Panc1 (cell line): ENCODE measurements at regions not wholly inside any gene's neighbourhood (a gene's known extent, or its start where the extent isn't known, plus 50 kb on each side); places are given as distances from the start of the nearest gene placed in this dataset.

Source experiments
- ATAC-seq: fragments of 200-7000 bp; cut with Tn5 transposase; 2 replicates; pipeline ENCODE4 v1.9.1; 2020; ENCODE audit warnings: mild to moderate bottlenecking, moderate library complexity
- BruUV-seq: library from RNA; stranded (reverse); fragments of 400-500 nt; replicated peaks from 2 replicates; lab custom pipeline; 2021; lab: Mats Ljungman, UMichigan
- CTCF ChIA-PET: fragments of 300-600 bp; sonication (Branson Sonifier 250); formaldehyde crosslinking; loops from one replicate; lab custom pipeline; 2022; ENCODE audit warnings: antibody characterized with exemption; lab: Charles Lee
- POLR2A ChIA-PET: fragments of 300-600 bp; sonication (Branson Sonifier 250); formaldehyde crosslinking; loops from one replicate; lab custom pipeline; 2022; ENCODE audit warnings: antibody characterized with exemption; lab: Charles Lee
- DNase-seq: peaks from one replicate; pipeline ENCODE4 v3.0.0-alpha.2; 2010; ENCODE audit warnings: low read depth, low spot score
- H3K27ac ChIP-seq: 2 replicates; pipeline ENCODE4 v1.5.1; 2011; ENCODE audit warnings: mild to moderate bottlenecking, low read length, inconsistent platforms
- H3K27me3 ChIP-seq: fragments of 200-500 bp; sonication (Bioruptor generic); 2 replicates; pipeline ENCODE4 v1.6.0; 2014; ENCODE audit warnings: low read length, inconsistent platforms; ENCODE audit not compliant: control insufficient read depth, insufficient read depth
- H3K36me3 ChIP-seq: fragments of 200-500 bp; sonication (Bioruptor generic); 2 replicates; pipeline ENCODE4 v1.5.1; 2014; ENCODE audit warnings: inconsistent platforms, mild to moderate bottlenecking, low read length, moderate library complexity; ENCODE audit not compliant: control insufficient read depth, insufficient read depth
- H3K4me1 ChIP-seq: 2 replicates; pipeline ENCODE4 v1.5.1; 2011; ENCODE audit warnings: inconsistent platforms, mild to moderate bottlenecking, low read length, moderate library complexity; ENCODE audit not compliant: control insufficient read depth, insufficient read depth
- H3K4me3 ChIP-seq, 2 experiments: 2 replicates each; pipeline ENCODE4 v1.5.1; 2011 to 2012; ENCODE audit warnings: low read depth in 2 of 2, low read length in 2 of 2, mild to moderate bottlenecking in 2 of 2, inconsistent platforms in 1 of 2, moderate library complexity in 1 of 2
- H3K9me3 ChIP-seq: fragments of 200-500 bp; sonication (Bioruptor generic); 2 replicates; pipeline ENCODE4 v1.5.1; 2014; ENCODE audit warnings: low read depth, mild to moderate bottlenecking, inconsistent platforms, low read length, moderate library complexity; ENCODE audit not compliant: control insufficient read depth, insufficient read depth
- CTCF ChIP-seq: fragments of 450-650 bp; IDR thresholded peaks from 2 replicates; pipeline ENCODE4 v1.5.1; 2017; ENCODE audit warnings: mild to moderate bottlenecking
- POLR2AphosphoS5 ChIP-seq: IDR thresholded peaks from 2 replicates; pipeline ENCODE4 v1.6.1; 2012; ENCODE audit warnings: mild to moderate bottlenecking, low read depth, low read length, moderate library complexity
- REST ChIP-seq, 2 experiments: IDR thresholded peaks; 2 replicates each; pipeline ENCODE4 v1.6.1; 2011 to 2012; ENCODE audit warnings: low read depth in 2 of 2, control low read depth in 1 of 2, low read length in 1 of 2, mild to moderate bottlenecking in 1 of 2, moderate library complexity in 1 of 2; ENCODE audit not compliant: insufficient read depth in 1 of 2
- SIN3A ChIP-seq: IDR thresholded peaks from 2 replicates; pipeline ENCODE4 v1.6.1; 2012; ENCODE audit warnings: low read depth, mild to moderate bottlenecking, low read length, moderate library complexity, borderline replicate concordance; ENCODE audit not compliant: insufficient read depth
- TCF7L2 ChIP-seq: IDR thresholded peaks from 2 replicates; pipeline ENCODE4 v1.6.1; 2011; ENCODE audit warnings: mild to moderate bottlenecking, low read depth, low read length, inconsistent platforms
- in situ Hi-C: cut with HindIII; loops from 2 replicates; pipeline ENCODE4 v1.10.0; 2016; ENCODE audit warnings: low sequenced_read_pairs, low pct_unique_long_range_greater_than_20kb
- intact Hi-C: fragments of 100-400 bp; cut with micrococcal nuclease; formaldehyde crosslinking; loops from one replicate; pipeline ENCODE4 v1.10.0; 2022; ENCODE audit not compliant: unreplicated experiment

- POLR2A ChIA-PET, result no interaction called here
Measured at GRCh38 chrX:39928704-39929378, 168.9 kb downstream of the BCOR start.

GRCh38 chrX:39929379-39930025 lies 168.3 kb downstream of the BCOR start:
- ChIA-PET POLR2A (no interaction called here), CTCF (no interaction called here)
- Histone ChIP-seq H3K4me1 (no peaks in the 10 kb centered on the region), H3K27ac (no peak overlapping the region), H3K36me3 (no peaks in the 10 kb centered on the region), H3K9me3 (no peaks in the 10 kb centered on the region), H3K4me3 (no peak overlapping the region), H3K27me3 (no peaks in the 10 kb centered on the region)
- in situ Hi-C loops (no loop called here), intact Hi-C loops (no loop called here)
- BruUV-seq, result no TSS peak
- no peak for TF ChIP-seq TCF7L2
- no peak for TF ChIP-seq REST (IDR thresholded peaks at IDR 0.05; ENCODE audit: insufficient read depth in 1 of 2, low read depth in 2 of 2, low read length in 1 of 2)
- TF ChIP-seq POLR2AphosphoS5, result no peak
- no peak for DNase-seq
- no peak for ATAC-seq

More at GRCh38 chrX:39928704-39929378, 168.9 kb downstream of the BCOR start:
- Histone ChIP-seq H3K36me3 (no peaks in the 10 kb centered on the region), H3K4me1 (no peaks in the 10 kb centered on the region), H3K27me3 (no peaks in the 10 kb centered on the region), H3K27ac (no peak overlapping the region), H3K9me3 (no peaks in the 10 kb centered on the region), H3K4me3 (no peak overlapping the region)
- BruUV-seq, result no TSS peak
- CTCF ChIA-PET, result no interaction called here
- ATAC-seq, result no peak
- TF ChIP-seq SIN3A (no peak), TCF7L2 (no peak), CTCF (no peak), POLR2AphosphoS5 (no peak), REST (IDR thresholded peaks at IDR 0.05; ENCODE audit: insufficient read depth in 1 of 2, low read depth in 2 of 2, low read length in 1 of 2) (no peak)
- in situ Hi-C loops (no loop called here), intact Hi-C loops (no loop called here)
- DNase-seq, result no peak
